Left lung (tissue), 4 donors: ENCODE measurements at regions not wholly inside any gene's neighbourhood (a gene's known extent, or its start where the extent isn't known, plus 50 kb on each side); places are given as distances from the start of the nearest gene placed in this dataset.
"Not testable (repeated sequence)": the region's sequence is repeated elsewhere in the genome, so short reads cannot be mapped to it uniquely, and the experiment has no call there.

Experiments used
- ATAC-seq: fragments of 200-7000 bp; cut with Tn5 transposase; one replicate; pipeline ENCODE4 v1.9.1; 2020; ENCODE audit warnings: moderate library complexity
- DNase-seq, 4 donors: peaks; one replicate each; pipeline ENCODE4 v3.0.0-alpha.2; 2013 to 2020
- H3K27ac ChIP-seq, 2 donors: fragments of 200-600 bp; sonication (generic) in 1 of 2; one replicate each; pipeline versions ENCODE4 v1.5.0 to v1.8.0; 2020 to 2021
- H3K27me3 ChIP-seq, 2 donors: fragments of 200-600 bp; sonication (generic) in 1 of 2; one replicate each; pipeline versions ENCODE4 v1.5.0 to v1.8.0; 2020 to 2021
- H3K36me3 ChIP-seq, 2 donors: fragments of 200-600 bp; sonication (generic) in 1 of 2; one replicate each; pipeline versions ENCODE4 v1.5.0 to v1.8.0; 2020 to 2021
- H3K4me1 ChIP-seq, 2 donors: fragments of 200-600 bp; one replicate each; pipeline ENCODE4 v1.8.0; 2021
- H3K4me3 ChIP-seq, 2 donors: fragments of 200-600 bp; sonication (generic) in 1 of 2; one replicate each; pipeline versions ENCODE4 v1.5.0 to v1.8.0; 2020 to 2021; ENCODE audit warnings: mild to moderate bottlenecking in 1 of 2
- H3K9me3 ChIP-seq, 2 donors: fragments of 200-600 bp; sonication (generic) in 1 of 2; one replicate each; pipeline versions ENCODE4 v1.5.0 to v1.8.0; 2020 to 2021
- intact Hi-C, 2 donors: fragments of 100-400 bp; cut with DNase I; formaldehyde crosslinking; loops; one replicate each; pipeline versions ENCODE4 v1.11.2 to v1.14.2; 2022
- donor health status: DM: no; HTN: yes; CAD: no.
- donor health status: DM: no; HTN: no; CAD: no.

DNA sequence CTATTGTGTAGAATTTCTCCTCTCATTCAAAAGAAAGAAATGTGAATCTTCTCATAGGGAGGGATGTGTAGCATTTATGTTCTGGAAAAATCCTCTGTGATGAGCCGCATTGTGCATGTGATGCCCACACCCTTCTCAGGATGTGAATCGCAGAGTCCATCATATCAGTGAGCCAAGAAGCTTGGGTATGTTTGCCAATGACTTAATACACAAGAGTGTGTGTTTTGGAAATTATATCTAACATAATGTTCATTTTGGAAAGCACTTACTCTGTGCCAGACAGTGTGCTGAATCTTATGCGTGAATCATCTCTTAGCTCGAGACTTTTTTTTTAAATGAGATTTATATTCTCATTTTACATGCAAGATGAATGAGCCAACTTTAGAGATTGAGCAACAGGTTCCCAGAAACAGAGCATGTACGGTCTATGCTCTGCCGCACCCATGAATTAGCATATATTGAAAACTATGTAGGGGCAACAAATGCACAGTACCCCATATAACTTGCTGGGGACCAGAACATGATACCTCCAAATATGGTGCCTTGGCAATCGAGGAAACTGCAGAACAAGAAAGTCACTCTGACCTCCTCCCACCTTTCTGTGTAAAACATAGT lies 418.4 kb upstream of the SPATA31A3 start:
- H3K4me3 ChIP-seq, H3K36me3 ChIP-seq, DNase-seq, H3K27ac ChIP-seq, H3K27me3 ChIP-seq, H3K4me1 ChIP-seq, H3K9me3 ChIP-seq, intact Hi-C loops, ATAC-seq: not testable (repeated sequence)

DNA sequence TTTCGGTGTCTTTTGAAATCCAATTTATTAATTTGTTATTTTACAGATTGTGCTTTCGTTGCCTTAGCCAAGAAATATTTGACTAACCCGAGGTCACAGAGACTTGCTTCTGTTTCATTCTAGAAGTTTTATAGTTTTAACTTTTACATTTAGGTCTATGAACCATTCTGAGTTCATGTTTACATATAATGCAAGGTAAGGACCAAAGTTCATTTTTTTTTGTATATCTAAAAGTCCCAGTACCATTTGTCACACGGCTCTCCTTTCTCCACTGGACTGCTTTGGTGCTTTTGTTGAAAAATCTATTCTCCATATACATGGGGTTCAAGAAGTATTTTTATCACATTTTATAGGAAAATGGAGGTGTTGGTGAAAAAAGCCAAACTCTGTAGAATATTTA lies 411.4 kb upstream of the SPATA31A3 start:
- H3K27me3 ChIP-seq, H3K9me3 ChIP-seq, H3K36me3 ChIP-seq, H3K4me1 ChIP-seq, H3K27ac ChIP-seq, intact Hi-C loops, ATAC-seq, DNase-seq, H3K4me3 ChIP-seq: not testable (repeated sequence)

DNA sequence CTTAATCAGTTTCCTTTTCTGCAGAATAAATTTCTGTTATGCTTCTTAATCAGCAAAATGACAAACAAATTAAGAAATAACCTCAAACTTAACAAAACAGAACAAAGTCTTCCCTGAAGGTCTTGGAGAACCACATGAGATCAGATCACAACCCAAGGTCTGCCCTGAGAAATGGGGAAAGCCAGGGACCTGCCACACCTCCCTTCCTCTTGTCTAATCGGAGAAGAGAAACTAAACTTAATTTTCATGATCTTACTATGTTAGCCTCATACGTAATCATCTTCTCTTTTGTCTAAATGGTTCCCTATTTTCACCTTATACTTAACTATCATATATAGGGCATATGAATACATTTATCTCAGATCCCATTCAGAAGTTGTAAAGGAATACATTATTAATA lies 405.4 kb upstream of the SPATA31A3 start:
- H3K36me3 ChIP-seq, H3K4me1 ChIP-seq, intact Hi-C loops, H3K27me3 ChIP-seq, ATAC-seq, H3K9me3 ChIP-seq, DNase-seq, H3K27ac ChIP-seq, H3K4me3 ChIP-seq: not testable (repeated sequence)

DNA sequence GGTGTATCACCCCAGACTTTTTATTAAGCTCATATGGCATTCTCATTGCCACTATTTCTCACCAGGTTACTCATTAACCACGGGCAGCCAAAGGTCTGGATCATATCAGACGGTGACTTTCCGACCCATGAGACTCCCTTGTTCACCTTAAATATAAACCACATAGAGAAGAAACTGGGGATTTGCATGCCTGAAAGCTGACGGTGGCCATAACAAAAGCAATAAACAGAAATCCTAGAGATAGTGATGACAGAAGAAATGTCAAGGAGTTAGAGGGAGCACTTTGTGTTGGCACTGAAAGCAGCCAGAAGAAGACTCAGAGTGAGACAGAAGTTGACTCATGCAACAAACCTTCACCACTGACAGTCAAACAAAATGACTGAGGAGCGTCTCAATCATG lies 402.4 kb upstream of the SPATA31A3 start:
- H3K27ac ChIP-seq, H3K27me3 ChIP-seq, H3K36me3 ChIP-seq, DNase-seq, ATAC-seq, intact Hi-C loops, H3K4me3 ChIP-seq, H3K9me3 ChIP-seq, H3K4me1 ChIP-seq: not testable (repeated sequence)

DNA sequence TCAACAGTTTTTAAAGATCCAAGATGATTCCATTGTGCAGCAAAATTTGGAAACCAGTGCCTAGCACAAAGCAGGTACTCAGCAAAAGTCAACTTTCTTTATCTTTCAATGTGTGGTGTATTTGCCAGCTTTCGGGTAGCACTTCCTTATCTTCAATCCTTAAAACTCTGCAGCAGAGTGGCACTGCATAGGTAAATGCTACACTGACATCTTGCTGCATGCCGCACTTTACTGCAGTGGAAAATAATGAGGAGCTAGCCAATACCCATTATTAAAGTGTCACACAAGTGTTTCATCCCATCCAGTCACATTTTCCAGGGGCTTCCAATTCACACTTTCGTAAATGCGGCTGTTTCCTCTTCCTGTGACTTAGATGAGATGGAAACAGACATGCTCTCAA lies 401.7 kb upstream of the SPATA31A3 start:
- H3K9me3 ChIP-seq, DNase-seq, H3K4me3 ChIP-seq, H3K4me1 ChIP-seq, ATAC-seq, H3K27me3 ChIP-seq, intact Hi-C loops, H3K36me3 ChIP-seq, H3K27ac ChIP-seq: not testable (repeated sequence)

DNA sequence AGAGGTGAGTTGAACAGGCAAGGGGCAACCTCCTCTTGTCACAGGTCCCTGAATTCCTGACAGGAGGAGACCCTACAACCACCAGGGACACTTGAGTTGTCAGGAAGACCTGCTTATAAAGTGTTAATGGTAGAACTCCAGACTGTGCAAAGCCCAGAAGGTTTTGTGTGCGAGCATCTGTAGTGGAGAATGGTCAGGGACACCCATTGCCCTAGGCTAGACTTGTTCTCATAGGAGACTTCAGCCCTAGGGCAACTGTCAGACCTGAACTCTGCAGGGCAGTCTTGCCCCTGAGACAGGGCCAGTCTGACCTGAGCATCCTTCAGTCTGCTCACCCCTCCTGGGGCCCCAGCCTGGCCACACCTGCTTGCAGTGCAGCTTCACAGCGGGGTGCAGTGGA lies 377.3 kb upstream of the SPATA31A3 start:
- H3K36me3 ChIP-seq, H3K27ac ChIP-seq, DNase-seq, H3K9me3 ChIP-seq, H3K4me1 ChIP-seq, H3K27me3 ChIP-seq, intact Hi-C loops, H3K4me3 ChIP-seq, ATAC-seq: not testable (repeated sequence)

DNA sequence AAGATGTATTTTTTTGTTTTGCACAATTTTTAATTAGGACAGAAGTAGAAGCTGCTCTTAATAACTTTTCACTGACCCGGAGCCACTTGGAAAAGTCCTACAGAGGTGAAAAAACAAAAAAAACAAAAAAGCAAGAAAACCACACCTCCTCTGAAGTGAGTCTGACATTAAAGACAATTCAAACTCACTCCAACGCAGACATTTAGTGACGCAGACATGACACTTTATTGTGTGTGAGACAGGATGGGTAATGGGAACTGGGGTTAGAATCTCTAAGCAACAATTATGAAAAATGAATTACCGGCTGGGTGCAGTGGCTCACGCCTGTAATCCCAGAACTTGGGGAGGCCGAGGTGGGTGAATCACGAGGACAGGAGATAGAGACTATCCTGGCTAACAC lies 370.0 kb upstream of the SPATA31A3 start:
- ATAC-seq, intact Hi-C loops: not testable (repeated sequence)

DNA sequence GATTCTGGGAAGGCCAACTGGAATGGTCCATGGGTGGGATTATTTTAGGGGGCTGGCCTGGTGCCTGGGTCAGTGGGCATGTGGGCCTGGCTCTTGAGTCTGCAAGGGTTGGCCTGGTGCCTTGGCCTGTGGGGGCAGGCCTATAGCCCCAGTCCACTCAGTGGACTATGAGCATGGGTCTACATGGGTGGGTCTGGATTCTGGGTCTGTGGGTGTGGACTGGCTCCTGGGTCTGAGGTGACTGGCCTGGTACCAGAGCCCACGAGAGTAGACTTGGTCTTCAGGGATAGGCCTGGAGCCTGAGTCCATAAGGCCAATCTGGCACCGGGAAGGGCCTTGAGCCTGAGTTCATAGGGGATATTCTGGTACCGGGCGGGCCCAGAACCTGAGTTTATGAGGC lies 361.6 kb upstream of the SPATA31A3 start:
- DNase-seq, H3K4me1 ChIP-seq, H3K9me3 ChIP-seq, H3K27me3 ChIP-seq, intact Hi-C loops, H3K27ac ChIP-seq, H3K4me3 ChIP-seq, H3K36me3 ChIP-seq, ATAC-seq: not testable (repeated sequence)

More for the DNA sequence above, 370.0 kb upstream of the SPATA31A3 start:
- H3K36me3 ChIP-seq, DNase-seq, H3K4me1 ChIP-seq, H3K27me3 ChIP-seq, H3K4me3 ChIP-seq, H3K27ac ChIP-seq, H3K9me3 ChIP-seq: not testable (repeated sequence)

DNA sequence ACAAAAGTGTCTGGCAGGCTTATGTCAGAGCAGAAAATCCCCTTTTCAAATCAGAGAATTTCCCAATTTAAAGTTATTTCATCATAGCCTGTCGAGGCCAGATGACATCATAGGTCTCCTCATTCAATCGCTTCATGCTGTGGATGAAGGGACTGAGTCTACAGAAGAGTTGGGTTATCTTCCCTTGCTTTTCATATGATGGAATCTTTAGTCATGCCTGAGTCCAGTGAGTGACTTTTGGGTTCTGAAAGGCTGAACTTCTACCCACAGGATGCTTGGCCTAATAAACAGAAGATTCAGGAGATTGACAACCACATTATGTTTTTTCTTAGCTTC lies 357.0 kb upstream of the SPATA31A3 start:
- H3K4me1 ChIP-seq, DNase-seq, H3K27ac ChIP-seq, ATAC-seq, H3K4me3 ChIP-seq, intact Hi-C loops, H3K9me3 ChIP-seq, H3K27me3 ChIP-seq, H3K36me3 ChIP-seq: not testable (repeated sequence)

DNA sequence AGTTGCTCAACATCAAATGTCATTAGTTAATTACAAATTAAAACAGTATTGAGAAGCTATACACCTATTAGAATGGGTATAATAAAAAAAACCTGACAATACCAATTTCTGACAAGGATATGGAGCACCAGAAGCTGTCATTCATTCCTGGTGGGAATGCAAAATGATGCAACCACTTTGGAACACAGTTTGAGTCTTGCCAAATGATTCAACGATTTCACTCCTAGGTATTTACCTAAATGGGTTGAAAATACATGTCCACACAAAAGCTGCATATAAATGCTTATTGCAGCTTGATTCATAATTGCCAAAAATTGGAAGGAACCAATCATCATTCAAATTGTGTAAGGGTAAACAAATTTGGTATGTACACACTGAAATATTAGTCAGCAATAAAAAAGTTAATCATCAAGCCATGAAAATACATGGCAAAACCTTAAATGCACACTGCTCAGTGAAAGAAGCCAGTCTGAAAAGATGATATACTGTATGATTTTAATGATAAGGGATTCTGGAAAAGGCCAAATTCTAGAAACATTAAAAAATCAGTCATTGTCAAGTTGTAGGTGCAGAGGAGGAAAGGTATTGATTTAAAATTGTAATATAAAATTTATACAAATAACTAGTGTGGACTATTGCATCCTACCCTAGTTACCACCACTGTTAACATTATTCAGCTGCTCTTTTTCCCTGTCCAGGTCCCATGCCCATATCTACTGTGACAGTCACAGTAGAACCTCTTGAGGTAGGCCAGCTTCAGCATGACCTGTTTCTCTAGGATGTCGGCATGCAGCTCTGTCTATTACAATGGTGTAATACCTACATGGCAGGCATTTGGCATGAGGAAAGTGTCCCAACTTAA lies 356.4 kb upstream of the SPATA31A3 start:
- H3K27ac ChIP-seq, ATAC-seq: not testable (repeated sequence)

DNA sequence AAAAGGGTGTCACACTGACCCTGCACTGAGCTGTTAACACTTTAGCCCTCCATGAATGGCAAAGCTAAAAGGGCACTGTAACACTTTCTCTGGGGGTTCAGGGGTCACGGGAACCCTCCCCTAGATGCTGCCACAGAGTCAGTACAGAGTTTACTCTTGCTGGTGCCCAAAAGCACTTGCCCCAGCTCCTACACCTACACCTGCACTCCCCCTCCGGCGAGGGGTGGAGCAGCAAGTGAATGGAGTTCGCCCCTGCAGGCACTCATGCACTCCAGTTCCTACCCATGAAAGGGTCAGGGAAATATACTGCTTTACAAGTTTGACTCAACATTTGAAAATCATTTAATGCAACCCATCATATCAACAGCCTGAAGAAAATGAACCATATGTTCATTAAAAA lies 355.7 kb upstream of the SPATA31A3 start:
- H3K4me1 ChIP-seq, DNase-seq, H3K9me3 ChIP-seq, ATAC-seq, H3K36me3 ChIP-seq, H3K27me3 ChIP-seq, H3K4me3 ChIP-seq, intact Hi-C loops, H3K27ac ChIP-seq: not testable (repeated sequence)

More for the DNA sequence above, 356.4 kb upstream of the SPATA31A3 start:
- H3K27me3 ChIP-seq, H3K9me3 ChIP-seq, intact Hi-C loops, DNase-seq, H3K4me3 ChIP-seq, H3K36me3 ChIP-seq, H3K4me1 ChIP-seq: not testable (repeated sequence)

DNA sequence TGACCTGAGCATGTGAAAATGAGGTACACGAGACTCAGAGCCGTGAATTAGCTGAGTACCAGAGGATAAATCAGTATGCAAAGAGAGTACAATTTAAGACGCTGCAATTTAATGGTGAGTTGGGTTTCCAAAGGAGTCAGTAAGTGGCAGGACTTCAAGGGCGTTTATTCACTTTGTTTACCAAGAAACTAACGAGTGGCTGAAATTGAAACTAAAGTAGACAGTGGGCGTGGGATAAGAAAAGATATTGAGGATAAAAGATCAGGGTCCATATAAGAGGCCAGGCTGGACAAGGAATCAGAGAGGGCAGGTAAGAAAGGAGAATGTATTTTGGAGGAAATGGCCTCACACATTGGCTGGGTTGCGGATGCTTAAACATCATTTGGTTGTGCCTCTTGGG lies 346.9 kb upstream of the SPATA31A3 start:
- intact Hi-C loops, H3K4me1 ChIP-seq, H3K27me3 ChIP-seq, H3K36me3 ChIP-seq, H3K9me3 ChIP-seq, DNase-seq, H3K4me3 ChIP-seq, H3K27ac ChIP-seq: not testable (repeated sequence)
- peak; percentile 43 for ATAC-seq

DNA sequence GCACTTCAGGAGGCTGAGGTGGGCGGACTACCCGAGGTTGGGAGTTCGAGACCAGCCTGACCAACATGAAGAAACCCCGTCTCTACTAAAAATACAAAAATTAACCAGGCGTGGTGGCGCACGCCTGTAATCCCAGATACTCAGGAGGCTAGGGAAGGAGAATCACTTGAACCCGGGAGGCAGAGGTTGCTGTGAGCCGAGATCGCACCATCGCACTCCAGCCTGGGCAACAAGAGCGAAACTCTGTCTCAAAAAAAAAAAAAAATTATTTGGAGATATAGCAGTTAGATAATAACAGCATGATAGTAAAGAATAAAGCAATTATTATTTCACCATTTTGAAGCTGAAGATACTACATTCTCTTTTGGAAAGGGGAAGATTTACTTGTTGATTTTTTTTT lies 345.9 kb upstream of the SPATA31A3 start:
- H3K36me3 ChIP-seq, H3K4me3 ChIP-seq, intact Hi-C loops, ATAC-seq, H3K9me3 ChIP-seq, H3K27ac ChIP-seq, H3K27me3 ChIP-seq, H3K4me1 ChIP-seq: not testable (repeated sequence)
- DNase-seq = peak in 2 of 4 donors; percentile 0 to 24
